Right renal pelvis (tissue), 4 donors: ENCODE measurements at regions not wholly inside any gene's neighbourhood (a gene's known extent, or its start where the extent isn't known, plus 50 kb on each side); places are given as distances from the start of the nearest gene placed in this dataset.

Source experiments
- DNase-seq, 4 donors: peaks; one replicate each; pipeline ENCODE4 v3.0.0-alpha.2; 2013; ENCODE audit warnings: low read depth in 4 of 4, low spot score in 3 of 4, missing footprints in 1 of 4

DNA sequence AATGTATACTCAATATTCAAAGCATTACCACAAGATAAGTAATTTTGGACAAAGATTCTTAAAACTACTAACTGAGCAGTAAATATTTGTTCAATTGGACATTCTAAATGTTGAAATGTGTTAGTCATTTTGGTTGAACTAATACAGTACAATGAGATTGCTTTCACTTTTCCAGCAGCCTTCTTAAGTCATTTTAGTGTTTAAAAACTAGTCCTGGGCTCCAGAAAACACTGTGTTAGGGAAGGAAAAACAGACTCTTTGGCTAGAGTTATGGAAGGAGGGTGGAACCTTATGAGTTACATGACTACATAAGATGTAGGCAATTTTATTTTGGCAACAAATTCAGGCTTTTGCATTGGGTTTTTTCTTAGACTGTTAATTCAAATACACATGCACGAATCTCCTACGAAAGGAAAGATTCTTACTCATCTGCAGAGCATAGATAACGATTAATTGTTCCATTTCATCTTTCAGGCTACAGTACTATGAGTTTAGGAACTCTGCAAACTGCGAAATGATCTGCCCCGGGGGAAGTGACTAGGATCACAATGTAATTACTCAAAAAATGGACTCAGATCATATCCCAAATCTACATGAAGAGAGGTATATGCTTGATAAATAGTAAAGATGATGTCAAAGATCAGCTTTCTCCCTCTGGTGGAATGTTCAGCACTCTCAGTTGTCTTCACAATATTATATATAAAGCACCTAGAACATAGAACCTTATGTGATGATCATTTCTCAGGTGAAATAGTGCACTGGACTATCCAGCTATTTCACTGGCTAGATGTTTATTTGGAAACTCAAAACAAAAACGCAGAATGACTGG, 492.8 kb upstream of the MDFIC2 start:
- no peak for DNase-seq

- DNase-seq: no peak
These were observed 491.5 kb upstream of the MDFIC2 start for GRCh38 chr3:70803891-70804290.

- no peak for DNase-seq
These were observed 490.9 kb upstream of the MDFIC2 start for GRCh38 chr3:70803319-70803718.

- DNase-seq: no peak
These were observed 488.5 kb upstream of the MDFIC2 start for GRCh38 chr3:70800951-70801350.

DNA sequence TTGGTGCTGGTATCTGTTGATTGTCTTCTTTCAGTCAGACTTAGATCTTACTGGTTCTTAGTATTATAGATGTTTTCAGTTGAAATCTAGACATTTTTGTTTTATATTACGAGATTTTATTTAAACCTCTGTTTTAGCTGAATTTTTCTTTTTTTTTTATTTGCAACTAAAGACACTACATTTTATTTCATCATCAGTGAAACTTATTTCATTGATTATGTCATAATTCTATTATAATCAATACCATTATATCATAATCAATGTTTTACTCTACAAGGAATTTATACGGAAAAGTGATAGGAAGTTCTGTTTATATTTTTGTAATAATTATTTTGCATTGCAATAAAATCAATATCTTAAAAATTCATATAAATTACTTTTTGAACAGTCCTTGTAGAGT, 477.4 kb upstream of the MDFIC2 start:
- no peak for DNase-seq

GRCh38 chr3:70780790-70781189, 468.4 kb upstream of the MDFIC2 start:
- DNase-seq: no peak

DNA sequence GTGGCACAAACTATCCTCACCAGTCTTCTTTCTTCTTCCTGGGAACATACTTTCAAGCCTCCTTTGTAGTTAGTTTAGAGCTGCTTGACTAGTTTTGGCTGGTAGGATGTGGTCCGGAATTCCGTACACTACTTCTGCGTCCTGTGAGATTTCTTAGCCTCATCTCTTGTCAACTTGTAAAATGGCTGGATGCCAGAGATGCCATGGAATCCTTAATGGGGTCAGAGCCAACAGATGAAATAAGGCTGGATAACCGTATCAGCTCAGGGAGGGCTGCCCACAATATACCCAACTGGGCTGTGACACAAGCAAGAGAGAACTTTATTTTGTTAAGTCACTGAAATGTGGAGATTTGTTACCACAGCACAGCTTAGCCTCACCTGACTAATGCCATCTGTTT, 466.9 kb upstream of the MDFIC2 start:
- no peak for DNase-seq

DNA sequence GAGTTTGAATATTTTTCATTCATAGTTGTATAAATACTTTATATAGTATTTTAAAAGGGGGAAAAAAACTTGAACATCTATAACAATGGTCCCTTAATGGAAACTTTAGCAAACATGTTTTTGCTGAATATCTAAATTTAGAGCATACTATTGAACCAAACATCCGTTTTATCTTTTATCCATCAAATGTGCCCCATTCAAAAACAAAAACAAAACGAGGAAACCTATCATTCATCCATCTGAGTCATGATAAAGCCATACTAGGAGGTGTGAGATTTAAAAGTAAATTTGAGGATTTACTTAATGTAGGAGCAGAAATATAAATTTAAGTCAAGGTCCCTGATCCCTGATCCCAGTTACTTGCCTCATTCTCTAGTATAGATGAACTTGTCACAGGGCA, 463.6 kb upstream of the MDFIC2 start:
- DNase-seq: no peak

DNA sequence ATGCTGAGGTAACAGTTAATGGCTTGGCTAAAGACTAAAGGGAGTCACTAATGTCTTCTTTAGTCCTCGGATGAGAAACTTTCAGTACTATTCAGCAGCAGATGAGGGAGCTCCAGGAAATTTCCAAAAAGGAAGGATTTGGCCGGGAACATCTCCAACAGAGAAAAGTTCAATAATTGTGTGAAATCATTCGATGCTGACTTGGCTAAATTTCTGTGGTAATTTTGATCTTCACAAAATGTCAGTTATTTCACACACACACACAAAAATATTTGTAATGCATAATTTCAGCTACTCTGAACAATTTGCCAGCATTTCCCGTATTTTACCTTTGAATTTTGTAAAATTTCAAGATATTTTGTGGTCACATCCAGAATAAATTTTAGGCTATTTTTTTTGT, 462.8 kb upstream of the MDFIC2 start:
- DNase-seq: no peak

DNA sequence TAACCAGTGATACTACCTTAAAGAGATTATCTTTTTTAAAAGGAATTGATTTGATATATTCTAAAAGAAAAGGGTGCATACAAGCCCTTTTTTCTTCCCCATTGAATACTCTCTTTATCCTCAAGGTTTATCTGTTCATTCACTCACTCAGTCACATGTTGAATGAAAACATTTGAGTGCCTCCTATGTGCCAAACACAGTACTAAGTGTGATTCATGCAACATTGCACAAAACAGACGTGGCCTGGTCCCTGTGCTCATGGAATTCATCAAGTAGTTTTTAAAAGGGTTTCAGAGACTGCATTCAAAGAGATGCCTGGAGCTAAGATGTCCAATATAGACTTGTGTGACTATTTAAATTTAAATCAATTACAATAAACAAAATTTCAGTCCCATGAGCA, 462.2 kb upstream of the MDFIC2 start:
- no peak for DNase-seq

DNA sequence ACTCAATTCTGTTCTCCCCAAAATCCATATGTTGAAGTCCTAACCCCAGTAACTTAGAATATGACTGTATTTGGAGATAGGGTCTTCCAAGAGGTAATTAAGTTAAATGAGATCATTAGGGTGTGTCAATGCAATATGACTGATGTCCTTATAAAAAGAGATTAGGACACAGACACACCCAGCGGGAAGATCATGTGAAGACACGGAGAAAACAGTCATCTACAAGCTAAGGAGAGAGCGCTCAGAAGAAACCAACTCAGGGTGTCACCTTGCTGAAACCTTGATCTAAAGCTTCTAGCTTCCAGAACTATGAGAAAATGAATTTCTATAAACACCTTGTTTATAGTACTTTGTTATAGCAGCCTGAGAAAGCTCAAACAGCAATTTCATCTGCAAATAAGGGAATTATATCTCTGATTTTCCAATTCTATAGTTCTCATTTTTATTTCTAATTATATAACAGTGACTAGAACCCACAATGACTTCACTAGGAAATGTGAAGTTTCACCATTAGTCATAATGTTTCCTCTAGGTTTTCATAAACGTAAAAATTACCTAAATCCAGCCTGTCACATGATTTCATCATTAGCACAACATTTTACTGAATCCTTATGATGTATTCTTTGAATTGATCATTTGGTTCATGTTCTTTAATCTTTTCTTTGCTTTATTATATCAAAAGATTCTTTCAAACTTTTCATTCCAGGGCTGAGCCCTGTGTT, 459.1 kb upstream of the MDFIC2 start:
- DNase-seq: no peak

DNA sequence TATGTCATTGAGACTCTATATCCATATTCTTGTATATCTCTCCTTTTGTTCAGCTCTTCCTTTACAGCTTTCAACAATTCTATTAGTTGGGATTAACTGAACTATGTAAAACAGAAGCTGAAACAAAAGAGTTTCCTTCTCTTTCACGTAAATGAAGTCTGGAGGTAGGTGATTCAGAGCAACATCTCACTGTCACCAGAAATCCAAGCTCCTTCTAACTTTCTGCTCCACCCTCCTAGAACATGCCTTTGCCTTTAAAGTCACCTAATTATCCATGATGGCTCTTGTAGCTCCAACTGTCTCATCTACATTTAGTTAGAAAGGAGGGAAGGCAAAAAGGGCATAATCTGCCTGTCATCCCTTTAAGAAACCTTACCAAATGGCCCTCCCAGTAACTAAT, 458.2 kb upstream of the MDFIC2 start:
- no peak for DNase-seq

DNA sequence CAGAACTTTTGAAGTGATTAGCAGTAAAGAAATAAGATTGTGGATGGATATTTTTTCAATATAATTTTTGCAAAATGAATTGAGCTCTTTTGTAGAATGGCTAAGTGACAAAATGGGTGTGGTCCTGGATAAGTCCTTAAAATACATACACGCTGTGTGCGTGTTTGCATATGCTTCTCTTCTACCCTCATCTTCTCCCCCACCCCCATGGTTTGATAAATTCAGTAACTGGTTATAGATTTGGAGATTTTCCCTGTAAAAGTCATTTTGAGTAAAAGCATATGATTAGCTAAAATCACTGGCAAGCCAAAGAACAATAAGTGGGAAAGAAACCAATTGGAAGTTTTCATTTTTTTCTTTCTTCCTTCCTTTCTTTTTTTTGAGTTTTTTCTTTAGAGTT, 453.9 kb upstream of the MDFIC2 start:
- DNase-seq: no peak

- no peak for DNase-seq
These were observed 451.5 kb upstream of the MDFIC2 start for GRCh38 chr3:70763894-70764293.

- no peak for DNase-seq
These were observed 445.2 kb upstream of the MDFIC2 start for GRCh38 chr3:70757658-70758057.

DNA sequence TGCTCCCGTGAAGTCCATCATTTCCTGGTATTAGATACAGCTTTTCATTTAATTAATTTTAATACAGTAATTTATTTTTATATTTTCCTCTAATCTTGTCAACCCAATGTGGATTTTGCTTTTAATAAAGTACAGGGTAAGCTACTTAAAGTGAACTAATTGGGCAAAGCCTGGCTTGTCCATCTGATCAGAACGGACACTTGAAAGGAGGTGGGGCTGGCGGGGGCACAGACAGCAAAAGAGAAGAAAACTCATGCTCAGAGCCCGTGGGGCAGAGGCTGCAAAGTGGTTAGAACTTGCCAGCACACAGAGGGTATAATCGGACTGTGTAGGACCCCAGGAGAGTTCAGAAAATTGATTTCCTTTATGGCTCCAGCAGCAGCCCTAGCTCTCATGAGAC, 443.1 kb upstream of the MDFIC2 start:
- no peak for DNase-seq

- DNase-seq: no peak
These were observed 441.9 kb upstream of the MDFIC2 start for GRCh38 chr3:70754314-70754713.

DNA sequence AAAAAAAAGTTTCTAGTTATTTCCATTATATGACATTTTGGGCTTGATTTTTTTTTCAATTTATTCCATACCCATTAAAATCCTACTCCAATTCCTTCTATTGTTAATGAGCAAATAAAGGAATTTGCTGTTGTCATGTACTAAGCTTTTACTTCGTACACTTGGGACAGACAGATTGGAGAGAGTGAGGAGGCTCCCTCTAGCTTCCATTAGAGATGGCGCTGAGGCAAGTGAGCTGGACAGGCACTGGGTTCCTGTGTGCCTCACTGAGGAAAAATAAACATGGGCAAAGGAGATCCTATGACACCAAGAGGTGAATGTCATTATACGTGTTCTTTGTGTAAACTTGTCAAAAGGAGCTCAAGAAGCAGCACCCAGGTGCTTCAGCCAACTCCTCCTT, 441.1 kb upstream of the MDFIC2 start:
- DNase-seq: no peak

DNA sequence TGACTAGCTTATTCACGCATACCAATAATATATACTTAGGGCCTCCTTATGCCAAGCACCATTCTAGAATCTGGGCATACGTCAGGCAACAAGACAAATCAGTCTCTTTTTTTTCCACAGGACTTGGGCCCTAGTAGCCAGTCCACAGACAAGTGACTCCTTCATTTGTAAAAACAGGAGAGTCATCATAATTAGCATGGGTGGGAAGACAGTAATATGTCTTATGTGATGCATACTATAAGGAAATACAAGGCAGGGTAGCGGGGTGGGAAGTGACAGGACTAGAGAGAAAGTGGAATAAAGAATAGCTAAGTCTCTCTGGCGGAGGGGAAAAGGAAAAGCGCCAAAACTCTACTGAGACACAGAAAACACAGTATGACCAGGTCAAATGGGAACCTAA, 439.6 kb upstream of the MDFIC2 start:
- no peak for DNase-seq

DNA sequence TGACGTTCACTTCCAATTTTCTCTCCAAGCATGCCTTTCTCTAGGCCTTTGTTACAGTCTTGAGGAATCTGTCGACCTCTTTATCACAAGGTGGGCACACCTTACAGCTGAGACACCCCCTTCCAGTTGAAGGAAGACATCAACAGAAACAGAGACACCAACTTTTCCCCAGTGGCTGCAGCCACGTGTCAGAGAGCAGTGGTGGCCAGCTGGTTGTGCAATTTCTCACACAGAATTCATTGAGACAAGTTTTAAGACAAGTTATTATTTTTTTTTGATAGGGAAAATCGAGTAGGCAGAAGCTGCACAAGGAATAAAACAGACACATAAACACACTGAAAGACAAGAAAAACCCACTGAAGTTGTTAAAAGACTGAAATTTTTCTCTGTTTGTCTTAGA, 436.7 kb upstream of the MDFIC2 start:
- no peak for DNase-seq

GRCh38 chr3:70748593-70748992, 436.2 kb upstream of the MDFIC2 start:
- DNase-seq: no peak

GRCh38 chr3:70747847-70748246, 435.4 kb upstream of the MDFIC2 start:
- DNase-seq: no peak
